Prostate gland (tissue), 2 donors: ENCODE measurements at regions not wholly inside any gene's neighbourhood (a gene's known extent, or its start where the extent isn't known, plus 50 kb on each side); places are given as distances from the start of the nearest gene placed in this dataset.
"Not testable (repeated sequence)": the region's sequence is repeated elsewhere in the genome, so short reads cannot be mapped to it uniquely, and the experiment has no call there.

Experiments
- POLR2A ChIP-seq: fragments of 450-650 bp; IDR thresholded peaks from one replicate; pipeline ENCODE4 v1.6.1; 2016; ENCODE audit warnings: antibody characterized with exemption, mild to moderate bottlenecking
- POLR2AphosphoS5 ChIP-seq: sonication (generic); formaldehyde crosslinking; IDR thresholded peaks from one replicate; pipeline ENCODE4 v1.6.1; 2017; ENCODE audit warnings: antibody characterized with exemption
- TF ChIP-seq, protein P1 (sequence below), 4 experiments: fragments of 200-600 bp in 2 of 4; fragments of 450-650 bp in 2 of 4; sonication (generic) in 2 of 4; IDR thresholded peaks; 1 replicate in 3 of 4; 2 replicates in 1 of 4; pipeline ENCODE4 v1.5.1; 2016 to 2019; ENCODE audit warnings: antibody characterized with exemption in 4 of 4, mild to moderate bottlenecking in 2 of 4, moderate library complexity in 2 of 4

GRCh38 chr16:29235836-29236370, 170.6 kb downstream of the NPIPB11 start:
- TF ChIP-seq, protein P1, sequence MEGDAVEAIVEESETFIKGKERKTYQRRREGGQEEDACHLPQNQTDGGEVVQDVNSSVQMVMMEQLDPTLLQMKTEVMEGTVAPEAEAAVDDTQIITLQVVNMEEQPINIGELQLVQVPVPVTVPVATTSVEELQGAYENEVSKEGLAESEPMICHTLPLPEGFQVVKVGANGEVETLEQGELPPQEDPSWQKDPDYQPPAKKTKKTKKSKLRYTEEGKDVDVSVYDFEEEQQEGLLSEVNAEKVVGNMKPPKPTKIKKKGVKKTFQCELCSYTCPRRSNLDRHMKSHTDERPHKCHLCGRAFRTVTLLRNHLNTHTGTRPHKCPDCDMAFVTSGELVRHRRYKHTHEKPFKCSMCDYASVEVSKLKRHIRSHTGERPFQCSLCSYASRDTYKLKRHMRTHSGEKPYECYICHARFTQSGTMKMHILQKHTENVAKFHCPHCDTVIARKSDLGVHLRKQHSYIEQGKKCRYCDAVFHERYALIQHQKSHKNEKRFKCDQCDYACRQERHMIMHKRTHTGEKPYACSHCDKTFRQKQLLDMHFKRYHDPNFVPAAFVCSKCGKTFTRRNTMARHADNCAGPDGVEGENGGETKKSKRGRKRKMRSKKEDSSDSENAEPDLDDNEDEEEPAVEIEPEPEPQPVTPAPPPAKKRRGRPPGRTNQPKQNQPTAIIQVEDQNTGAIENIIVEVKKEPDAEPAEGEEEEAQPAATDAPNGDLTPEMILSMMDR (IDR thresholded peaks at IDR 0.05) = not testable (repeated sequence)
- not testable (repeated sequence) for TF ChIP-seq POLR2A, POLR2AphosphoS5
